ENCODE measurements at regions not wholly inside any gene's neighbourhood (a gene's known extent, or its start where the extent isn't known, plus 50 kb on each side); places are given as distances from the start of the nearest gene placed in this dataset.

- H3K36me3 ChIP-seq = no peaks in the 10 kb centered on the region
- TF ChIP-seq, protein P1, sequence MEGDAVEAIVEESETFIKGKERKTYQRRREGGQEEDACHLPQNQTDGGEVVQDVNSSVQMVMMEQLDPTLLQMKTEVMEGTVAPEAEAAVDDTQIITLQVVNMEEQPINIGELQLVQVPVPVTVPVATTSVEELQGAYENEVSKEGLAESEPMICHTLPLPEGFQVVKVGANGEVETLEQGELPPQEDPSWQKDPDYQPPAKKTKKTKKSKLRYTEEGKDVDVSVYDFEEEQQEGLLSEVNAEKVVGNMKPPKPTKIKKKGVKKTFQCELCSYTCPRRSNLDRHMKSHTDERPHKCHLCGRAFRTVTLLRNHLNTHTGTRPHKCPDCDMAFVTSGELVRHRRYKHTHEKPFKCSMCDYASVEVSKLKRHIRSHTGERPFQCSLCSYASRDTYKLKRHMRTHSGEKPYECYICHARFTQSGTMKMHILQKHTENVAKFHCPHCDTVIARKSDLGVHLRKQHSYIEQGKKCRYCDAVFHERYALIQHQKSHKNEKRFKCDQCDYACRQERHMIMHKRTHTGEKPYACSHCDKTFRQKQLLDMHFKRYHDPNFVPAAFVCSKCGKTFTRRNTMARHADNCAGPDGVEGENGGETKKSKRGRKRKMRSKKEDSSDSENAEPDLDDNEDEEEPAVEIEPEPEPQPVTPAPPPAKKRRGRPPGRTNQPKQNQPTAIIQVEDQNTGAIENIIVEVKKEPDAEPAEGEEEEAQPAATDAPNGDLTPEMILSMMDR (IDR thresholded peaks at IDR 0.05) = no peak
- H3K27me3 ChIP-seq = no peaks in the 10 kb centered on the region
- H3K4me3 ChIP-seq = no peak overlapping the region
- H3K27ac ChIP-seq = no peak overlapping the region
- DNase-seq (no peak), ATAC-seq (no peak)
- intact Hi-C loops (cut with DNase I) = no loop called here
- H3K4me1 ChIP-seq = no peaks in the 10 kb centered on the region
- H3K9me3 ChIP-seq = no peaks in the 10 kb centered on the region
These were observed 407.7 kb upstream of the OR4E1 start for GRCh38 chr14:22081337-22081736.

DNA sequence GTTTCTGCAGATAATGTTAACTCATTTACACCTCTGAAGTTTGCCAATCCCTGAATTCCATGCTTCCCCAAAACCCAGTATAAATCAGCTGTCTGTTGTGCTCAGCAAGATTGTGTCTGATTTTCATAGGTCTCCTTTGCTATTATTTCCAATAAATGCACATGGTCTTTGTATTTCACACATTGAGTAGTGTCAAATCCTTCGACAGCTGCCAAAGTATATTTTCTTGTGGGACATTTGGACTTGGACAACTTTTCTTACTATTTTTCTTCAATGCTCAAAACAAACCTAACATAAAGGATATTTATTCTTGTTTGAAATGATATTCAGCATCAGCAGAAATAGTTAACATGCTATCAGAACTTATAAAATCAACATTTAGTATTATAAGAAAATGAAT is 406.1 kb upstream of the OR4E1 start:
- H3K4me1 ChIP-seq = no peaks in the 10 kb centered on the region
- intact Hi-C loops (cut with DNase I) = no loop called here
- TF ChIP-seq, protein P1 (IDR thresholded peaks at IDR 0.05) = no peak
- H3K9me3 ChIP-seq = no peaks in the 10 kb centered on the region
- DNase-seq = peak in 1 of 4 donors; percentile 37
- H3K4me3 ChIP-seq = no peak overlapping the region
- no peak for ATAC-seq
- no peaks in the 10 kb centered on the region for H3K36me3 ChIP-seq
- H3K27me3 ChIP-seq = no peaks in the 10 kb centered on the region
- H3K27ac ChIP-seq = no peak overlapping the region

DNA sequence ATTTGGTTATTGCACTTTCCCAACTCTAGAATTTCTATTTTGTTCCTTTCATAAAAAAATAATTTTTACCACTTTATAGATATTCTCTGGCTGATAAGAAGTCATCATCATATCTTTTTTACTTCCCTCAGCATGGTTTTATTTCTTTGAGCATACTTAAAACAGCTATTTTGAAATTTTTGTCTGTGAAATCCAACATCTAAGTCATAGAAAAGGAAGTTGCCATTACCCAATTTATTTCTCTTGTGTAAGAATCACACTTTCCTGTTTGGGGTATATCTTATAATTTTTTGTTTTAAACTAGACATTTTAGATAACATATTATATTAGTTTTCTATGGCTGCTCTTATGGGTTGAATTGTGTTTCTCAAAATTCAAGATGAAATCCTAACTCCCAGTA is 400.2 kb upstream of the OR4E1 start:
- peaks cover 0 to 11% of the 10 kb centered on the region in 2 donors for H3K4me1 ChIP-seq
- no peak overlapping the region for H3K4me3 ChIP-seq
- TF ChIP-seq, protein P1 (IDR thresholded peaks at IDR 0.05) = no peak
- intact Hi-C loops (cut with DNase I) = no loop called here
- H3K36me3 ChIP-seq = no peaks in the 10 kb centered on the region
- ATAC-seq (no peak), DNase-seq (no peak)
- no peak overlapping the region for H3K27ac ChIP-seq
- no peaks in the 10 kb centered on the region for H3K27me3 ChIP-seq
- no peaks in the 10 kb centered on the region for H3K9me3 ChIP-seq

- Histone ChIP-seq H3K27ac (no peak overlapping the region), H3K4me1 (peaks cover 0 to 11% of the 10 kb centered on the region in 2 donors), H3K36me3 (no peaks in the 10 kb centered on the region), H3K9me3 (no peaks in the 10 kb centered on the region), H3K4me3 (peak overlapping the region in 1 of 2 donors; percentile 5), H3K27me3 (peaks cover 0 to 4% of the 10 kb centered on the region in 2 donors)
- TF ChIP-seq, protein P1 (IDR thresholded peaks at IDR 0.05) = no peak
- intact Hi-C loops (cut with DNase I) = no loop called here
- ATAC-seq (no peak), DNase-seq (no peak)
These were observed 397.4 kb upstream of the OR4E1 start for GRCh38 chr14:22071006-22071405.

DNA sequence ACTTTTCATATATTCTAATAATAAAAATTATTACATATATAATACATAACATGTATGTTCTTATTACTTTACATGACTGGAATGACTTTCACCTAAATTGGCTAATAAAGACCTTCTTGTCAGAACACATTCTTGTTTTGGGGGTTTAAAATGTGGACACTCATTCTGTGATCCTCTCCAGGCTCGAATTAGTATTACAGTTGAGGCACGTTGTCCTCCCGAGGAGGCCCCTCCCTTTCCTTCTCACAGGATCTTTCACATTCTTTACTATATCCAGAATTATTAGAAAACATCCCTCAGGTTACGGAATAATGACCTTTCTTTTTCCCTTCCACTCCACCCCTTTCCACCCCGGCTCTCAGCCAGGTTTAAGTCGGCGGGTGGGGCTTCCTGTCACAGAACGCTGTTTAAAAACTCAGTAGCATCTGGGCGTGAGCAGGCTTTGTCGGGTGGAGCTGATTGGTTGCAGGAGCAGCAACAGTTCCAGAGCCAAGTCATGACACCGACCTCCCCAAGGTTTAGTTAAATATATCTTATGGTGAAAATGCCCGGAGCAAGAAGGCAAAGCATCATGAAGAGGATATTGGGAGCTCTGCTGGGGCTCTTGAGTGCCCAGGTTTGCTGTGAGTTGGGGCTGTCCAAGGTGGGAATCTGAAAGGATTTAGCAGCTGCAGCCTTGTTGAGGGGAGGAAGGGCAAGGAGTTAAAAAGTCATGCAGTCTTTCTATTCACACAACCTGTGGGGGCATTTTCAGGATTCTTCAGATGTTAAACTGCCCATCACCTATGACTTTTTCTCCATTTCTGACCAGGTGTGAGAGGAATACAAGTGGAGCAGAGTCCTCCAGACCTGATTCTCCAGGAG is 396.7 kb upstream of the OR4E1 start:
- Histone ChIP-seq H3K27ac (no peak overlapping the region), H3K4me1 (peaks cover 0 to 11% of the 10 kb centered on the region in 2 donors), H3K9me3 (no peaks in the 10 kb centered on the region), H3K4me3 (peak overlapping the region in 1 of 2 donors; percentile 5), H3K27me3 (peaks cover 0 to 4% of the 10 kb centered on the region in 2 donors), H3K36me3 (no peaks in the 10 kb centered on the region)
- intact Hi-C loops (cut with DNase I) = no loop called here
- ATAC-seq (peak; percentile 23), DNase-seq (peak in 3 of 4 donors; percentile 25 to 62 (median 33))
- TF ChIP-seq, protein P1 (IDR thresholded peaks at IDR 0.05) = no peak

Measured in left lung (tissue), 4 donors.